Adrenal gland (tissue), 9 donors: ENCODE measurements at regions not wholly inside any gene's neighbourhood (a gene's known extent, or its start where the extent isn't known, plus 50 kb on each side); places are given as distances from the start of the nearest gene placed in this dataset.

ENCODE experiments used
- DNase-seq, 7 donors: peaks; one replicate each; pipeline ENCODE4 v3.0.0-alpha.2; 2019 to 2020
- H3K27ac ChIP-seq, 5 donors: fragments of 200-600 bp; sonication (generic) in 4 of 5; 1 replicate in 3 of 5; 2 replicates in 2 of 5; pipeline versions ENCODE4 v1.5.1 to v1.8.0; 2016 to 2020; ENCODE audit warnings: mild to moderate bottlenecking in 1 of 5
- H3K27me3 ChIP-seq: fragments of 200-600 bp; 2 replicates; pipeline ENCODE4 v1.8.0; 2021
- H3K36me3 ChIP-seq, 2 donors: fragments of 200-600 bp; replicated peaks in 1 of 2; 1 replicate in 1 of 2; 2 replicates in 1 of 2; pipeline versions ENCODE4 v1.5.1 to v1.8.0; 2018 to 2022
- H3K4me1 ChIP-seq, 2 donors: fragments of 200-600 bp; replicated peaks in 1 of 2; 1 replicate in 1 of 2; 2 replicates in 1 of 2; pipeline versions ENCODE4 v1.5.1 to v1.8.0; 2018 to 2021
- H3K4me3 ChIP-seq, 4 donors: fragments of 200-600 bp; sonication (generic) in 3 of 4; one replicate each; pipeline ENCODE4 v1.5.1; 2016 to 2018
- H3K9me3 ChIP-seq, 3 donors: fragments of 200-600 bp; sonication (generic) in 1 of 3; replicated peaks in 1 of 3; 1 replicate in 2 of 3; 2 replicates in 1 of 3; pipeline versions ENCODE4 v1.5.1 to v1.8.0; 2016 to 2021
- CTCF ChIP-seq, 6 experiments: fragments of 450-650 bp in 4 of 6; fragments of 200-600 bp in 2 of 6; sonication (generic) in 1 of 6; IDR thresholded peaks; 1 replicate in 5 of 6; 2 replicates in 1 of 6; pipeline versions ENCODE4 v1.5.1 to v1.8.0; 2016 to 2021; ENCODE audit warnings: antibody characterized with exemption in 6 of 6, mild to moderate bottlenecking in 2 of 6, moderate library complexity in 1 of 6
- POLR2A ChIP-seq, 2 donors: fragments of 450-650 bp; IDR thresholded peaks; one replicate each; pipeline ENCODE4 v1.6.1; 2017; ENCODE audit warnings: antibody characterized with exemption in 2 of 2, mild to moderate bottlenecking in 2 of 2, moderate library complexity in 1 of 2
- WGBS, 4 donors: extraction: QIAGEN DNeasy Blood & Tissue Kit in 2 of 4; methylation state at CpG; one replicate each; pipeline versions ENCODE4 v1.1.5 to v1.1.7; 2013 to 2017; 5-methylcytosine and 5-hydroxymethylcytosine counted together
- intact Hi-C, 2 donors: fragments of 100-400 bp; cut with DNase I; formaldehyde crosslinking; loops; one replicate each; pipeline versions ENCODE4 v1.14.1 to v1.15.0; 2022 to 2023
- donor health status: healthy with polysubstance abuse.
- donor health status: Bipolar disorder and iron deficiency.
- donor health status: DM: yes; HTN: yes; CAD: no.
- donor health status: DM: no; HTN: no; CAD: no.
- donor health status: DM: no; HTN: no; CAD: no.

- TF ChIP-seq CTCF (IDR thresholded peaks at IDR 0.05) (no peak), POLR2A (IDR thresholded peaks at IDR 0.05) (no peak)
- H3K4me1 ChIP-seq, result no peaks in the 10 kb centered on the region
- DNase-seq, result no peak
- no peaks in the 10 kb centered on the region for H3K9me3 ChIP-seq
- intact Hi-C loops, result no loop called here
- H3K36me3 ChIP-seq, result no peaks in the 10 kb centered on the region
- no peak overlapping the region for H3K4me3 ChIP-seq
- H3K27me3 ChIP-seq, result no peaks in the 10 kb centered on the region
- 75 to 89% (median 87%) methylated on average over 1 of the region's 1 CpG for WGBS, 4 donors
- H3K27ac ChIP-seq, result no peak overlapping the region
Measured at GRCh38 chr9:17059465-17059864, 75.4 kb upstream of the CNTLN start.

GRCh38 chr9:17057729-17058128 lies 77.1 kb upstream of the CNTLN start:
- Histone ChIP-seq H3K9me3 (no peaks in the 10 kb centered on the region), H3K27ac (no peak overlapping the region), H3K4me3 (no peak overlapping the region), H3K36me3 (no peaks in the 10 kb centered on the region), H3K4me1 (no peaks in the 10 kb centered on the region), H3K27me3 (no peaks in the 10 kb centered on the region)
- intact Hi-C loops, result no loop called here
- WGBS, 4 donors, result 53 to 87% (median 65%) methylated on average over 3 of the region's 3 CpGs
- no peak for DNase-seq
- no peak for TF ChIP-seq POLR2A (IDR thresholded peaks at IDR 0.05)
- no peak for TF ChIP-seq CTCF (IDR thresholded peaks at IDR 0.05)

- DNase-seq, result no peak
- Histone ChIP-seq H3K9me3 (no peaks in the 10 kb centered on the region), H3K27me3 (no peaks in the 10 kb centered on the region), H3K4me1 (no peaks in the 10 kb centered on the region), H3K4me3 (no peak overlapping the region), H3K27ac (no peak overlapping the region), H3K36me3 (no peaks in the 10 kb centered on the region)
- intact Hi-C loops, result no loop called here
- TF ChIP-seq CTCF (IDR thresholded peaks at IDR 0.05) (no peak), POLR2A (IDR thresholded peaks at IDR 0.05) (no peak)
Measured at GRCh38 chr9:17052626-17053025, 82.2 kb upstream of the CNTLN start.

- Histone ChIP-seq H3K27ac (no peak overlapping the region), H3K27me3 (no peaks in the 10 kb centered on the region), H3K36me3 (no peaks in the 10 kb centered on the region), H3K9me3 (no peaks in the 10 kb centered on the region), H3K4me3 (no peak overlapping the region), H3K4me1 (no peaks in the 10 kb centered on the region)
- no peak for DNase-seq
- 59 to 79% (median 70%) methylated on average over 3 of the region's 3 CpGs for WGBS, 4 donors
- TF ChIP-seq POLR2A (IDR thresholded peaks at IDR 0.05), result no peak
- TF ChIP-seq CTCF (IDR thresholded peaks at IDR 0.05), result no peak
- intact Hi-C loops, result no loop called here
Measured at GRCh38 chr9:17045381-17045940, 89.4 kb upstream of the CNTLN start.
